AG04449 (cell line): ENCODE measurements at regions not wholly inside any gene's neighbourhood (a gene's known extent, or its start where the extent isn't known, plus 50 kb on each side); places are given as distances from the start of the nearest gene placed in this dataset.

ENCODE experiments used
- CTCF ChIA-PET: fragments of 350-600 bp; formaldehyde crosslinking; extraction: SDS; loops from one replicate; lab custom pipeline; 2021; ENCODE audit warnings: antibody characterized with exemption; lab: Yijun Ruan, JAX
- POLR2A ChIA-PET: fragments of 400-600, 350-600 bp; formaldehyde crosslinking; extraction: SDS; loops from one replicate; lab custom pipeline; 2020; ENCODE audit warnings: antibody characterized with exemption, inconsistent platforms; lab: Yijun Ruan, JAX
- DNase-seq: peaks from one replicate; pipeline ENCODE4 v3.0.0-alpha.2; 2010; ENCODE audit warnings: low read depth, low spot score
- H3K4me3 ChIP-seq: 2 replicates; pipeline ENCODE4 v1.5.1; 2011; ENCODE audit warnings: low read depth, mild to moderate bottlenecking, control low read depth, low read length
- CTCF ChIP-seq: IDR thresholded peaks from one replicate; pipeline ENCODE4 v1.5.1; 2011; ENCODE audit warnings: mild to moderate bottlenecking, moderate library complexity, low read length, control low read depth, inconsistent platforms; ENCODE audit not compliant: insufficient read depth; ENCODE audit errors: missing control alignments

- DNase-seq = no peak
- ChIA-PET POLR2A (no interaction called here), CTCF (interaction anchor here (0.8 to 1.3 kb wide), 3 partner anchors 10 to 108 kb away, joined by 3 to 4 read pairs (median 4); no protein-coding TSS in a partner anchor)
- no peak for TF ChIP-seq CTCF
- no peak overlapping the region for H3K4me3 ChIP-seq
Observed at GRCh38 chr9:79014929-79015699, 556.7 kb upstream of the TLE4 start.

- ChIA-PET POLR2A (no interaction called here), CTCF (interaction anchor here (1.3 kb wide), 2 partner anchors 9 to 24 kb away, joined by 4 read pairs; no protein-coding TSS in a partner anchor)
- TF ChIP-seq CTCF = no peak
- no peak overlapping the region for H3K4me3 ChIP-seq
- no peak for DNase-seq
Observed at GRCh38 chr9:79015951-79016350, 555.8 kb upstream of the TLE4 start.

- CTCF ChIA-PET = interaction anchor here (0.6 kb wide), 1 partner anchor 94 kb away, joined by 3 read pairs; no protein-coding TSS in a partner anchor
- POLR2A ChIA-PET = no interaction called here
Observed at GRCh38 chr9:79020276-79020675, 551.5 kb upstream of the TLE4 start.

GRCh38 chr9:79021084-79021483, 550.7 kb upstream of the TLE4 start:
- ChIA-PET CTCF (interaction anchor here (0.6 kb wide), 1 partner anchor 93 kb away, joined by 3 read pairs; no protein-coding TSS in a partner anchor), POLR2A (no interaction called here)
- no peak for DNase-seq
- no peak overlapping the region for H3K4me3 ChIP-seq
- no peak for TF ChIP-seq CTCF

More at GRCh38 chr9:79020276-79020675, 551.5 kb upstream of the TLE4 start:
- no peak for TF ChIP-seq CTCF
- no peak for DNase-seq
- H3K4me3 ChIP-seq = no peak overlapping the region

- CTCF ChIA-PET = interaction anchor here (1.1 kb wide), 1 partner anchor 10 kb away, joined by 4 read pairs; no protein-coding TSS in a partner anchor
- POLR2A ChIA-PET = interaction anchor here (0.7 to 1.5 kb wide), 5 partner anchors 10 to 588 kb away, joined by 3 to 10 read pairs (median 4); partner anchors contain the start of gene TLE4
- DNase-seq = peak; percentile 92
- TF ChIP-seq CTCF = no peak
- H3K4me3 ChIP-seq = no peak overlapping the region
Observed at GRCh38 chr9:79023134-79023580, 548.6 kb upstream of the TLE4 start.

- DNase-seq = no peak
- no peak overlapping the region for H3K4me3 ChIP-seq
- no peak for TF ChIP-seq CTCF
- ChIA-PET POLR2A (no interaction called here), CTCF (interaction anchor here (1.1 kb wide), 1 partner anchor 426 kb away, joined by 3 read pairs; no protein-coding TSS in a partner anchor)
Observed at GRCh38 chr9:79026316-79026715, 545.4 kb upstream of the TLE4 start.
